Tongue (tissue), 1 donor: ENCODE measurements at regions not wholly inside any gene's neighbourhood (a gene's known extent, or its start where the extent isn't known, plus 50 kb on each side); places are given as distances from the start of the nearest gene placed in this dataset.
A peak's percentile ranks its signal among the peaks of the same experiment; 100 is the strongest.

Experiments used
- DNase-seq: peaks from one replicate; pipeline ENCODE4 v3.0.0-alpha.2; 2015

GRCh38 chr7:42351316-42351935 is 114.4 kb upstream of the GLI3 start:
- peak; percentile 92 for DNase-seq

DNA sequence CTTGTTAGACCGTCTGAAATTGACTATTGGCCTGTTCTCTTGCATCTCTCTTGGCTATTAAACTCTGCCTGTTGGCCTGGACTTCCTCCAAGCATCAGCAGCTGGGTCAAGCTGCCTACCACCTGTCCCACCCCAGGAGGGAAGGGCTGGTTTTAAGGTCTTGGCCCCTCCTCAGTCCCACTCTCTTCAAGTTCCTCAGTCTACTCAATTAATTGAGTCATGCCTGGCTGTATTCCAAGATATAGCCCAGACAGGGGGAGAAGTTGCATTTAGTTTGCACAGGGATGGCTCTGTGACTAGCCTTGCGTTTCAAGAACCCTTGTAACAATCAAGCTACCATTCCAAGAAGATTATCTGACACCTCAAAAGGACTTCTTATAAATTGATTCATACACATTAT is 113.8 kb upstream of the GLI3 start:
- peak; percentile 96 for DNase-seq

GRCh38 chr7:42348631-42349030 is 111.6 kb upstream of the GLI3 start:
- peak; percentile 82 for DNase-seq

DNA sequence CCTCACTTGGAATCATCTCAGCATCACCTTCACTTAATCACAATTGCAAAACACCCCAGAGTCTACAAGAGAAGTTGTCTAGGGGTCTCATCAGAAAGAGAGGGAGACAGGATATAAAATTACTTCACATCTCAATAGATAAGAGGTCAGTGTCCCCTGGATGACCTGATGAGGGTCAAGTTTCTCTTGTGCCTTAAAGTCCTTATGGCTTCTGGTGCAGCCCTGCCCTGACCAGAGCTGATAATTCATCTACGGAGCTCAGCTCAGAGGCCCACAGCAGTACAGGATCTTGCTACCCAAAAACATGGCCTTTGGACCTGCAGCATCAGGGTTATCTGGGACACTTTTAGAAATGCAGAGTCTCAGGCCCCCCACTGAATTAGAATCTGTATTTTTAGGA is 111.1 kb upstream of the GLI3 start:
- no peak for DNase-seq

DNA sequence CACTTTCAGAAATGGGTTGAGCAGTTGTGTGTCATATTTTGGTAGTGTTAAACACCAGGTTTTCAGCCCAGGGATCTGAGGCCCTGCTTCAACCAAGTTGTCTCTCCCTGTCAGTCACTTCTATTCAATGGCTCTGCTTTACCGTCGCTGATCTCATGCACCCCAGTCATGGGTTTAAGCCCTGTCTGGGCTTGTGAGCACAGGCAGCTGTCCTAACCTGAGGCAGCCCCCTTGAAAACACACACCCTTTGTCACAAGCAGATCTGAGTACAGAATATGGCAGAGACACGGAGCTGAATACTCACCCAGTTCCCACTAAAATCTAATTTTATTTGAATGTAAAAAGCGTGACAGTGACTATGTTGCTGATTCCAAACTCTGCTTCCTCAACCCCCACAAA is 110.6 kb upstream of the GLI3 start:
- peak; percentile 56 for DNase-seq

DNA sequence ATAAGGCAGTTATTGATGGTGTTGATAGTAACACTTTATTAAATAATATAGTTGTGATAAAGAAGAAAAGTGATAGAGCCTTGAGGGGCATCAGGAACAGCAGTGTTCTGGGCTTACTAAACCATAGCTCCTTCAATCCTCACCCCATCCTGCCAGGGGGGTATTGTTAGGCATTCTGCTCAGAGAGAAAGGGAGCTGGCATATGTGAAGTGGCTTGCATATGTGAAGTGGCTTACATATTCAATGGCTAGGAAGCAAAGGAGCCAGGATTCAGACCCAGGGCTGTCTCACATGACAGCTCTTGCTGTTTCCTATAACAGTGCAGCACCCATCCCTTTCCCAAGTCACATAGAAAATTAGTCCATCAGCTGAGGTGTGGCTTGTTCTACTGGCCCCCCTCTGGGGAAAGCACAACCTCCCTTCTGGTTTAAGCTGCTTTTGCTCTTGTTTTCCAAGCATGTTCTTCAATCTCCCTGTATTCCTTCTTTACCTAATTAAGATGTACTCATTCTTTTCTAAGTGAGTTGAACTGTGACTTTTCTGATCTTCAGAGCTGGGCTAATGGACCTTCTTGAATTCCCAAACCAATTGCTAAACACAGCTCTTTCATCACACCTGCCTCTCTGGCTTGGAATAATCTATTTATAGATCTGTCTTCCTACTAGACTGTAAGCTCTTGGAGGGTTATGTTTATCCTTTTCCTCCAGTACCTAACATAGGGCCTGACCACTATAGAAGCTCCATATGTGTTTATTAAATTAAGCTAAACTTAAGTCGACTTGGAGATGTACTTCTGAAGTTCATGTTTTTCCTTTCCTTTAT is 108.7 kb upstream of the GLI3 start:
- DNase-seq, result no peak

DNA sequence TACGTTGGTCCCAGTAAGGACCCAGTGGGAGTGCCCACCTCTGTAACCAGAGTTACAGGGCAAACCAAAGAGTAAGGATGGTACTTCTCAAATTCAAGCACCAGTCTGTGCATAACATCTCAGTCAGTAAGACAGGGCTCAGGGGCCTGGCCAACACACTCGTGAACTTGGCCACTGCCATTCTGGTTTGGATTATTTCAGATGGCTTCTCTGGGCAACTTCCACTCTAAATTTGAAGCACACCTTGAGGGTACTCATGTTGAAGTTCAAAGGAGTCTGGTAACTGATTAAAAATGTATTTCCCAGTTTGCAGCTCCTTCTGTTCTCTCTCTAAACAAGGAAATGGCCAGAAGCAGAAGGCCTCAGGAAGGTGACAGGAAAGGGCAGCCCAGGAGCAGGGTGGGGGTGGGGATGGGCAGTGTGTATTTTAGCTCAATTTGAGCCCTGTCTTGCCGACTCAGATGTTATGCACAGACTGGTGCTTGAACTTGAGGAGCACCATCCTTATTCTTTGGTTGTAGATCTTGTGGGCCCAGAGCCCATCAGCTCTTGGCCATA is 107.3 kb upstream of the GLI3 start:
- no peak for DNase-seq

- DNase-seq, result peak; percentile 38
Observed at GRCh38 chr7:42342381-42342780, 105.4 kb upstream of the GLI3 start.

DNA sequence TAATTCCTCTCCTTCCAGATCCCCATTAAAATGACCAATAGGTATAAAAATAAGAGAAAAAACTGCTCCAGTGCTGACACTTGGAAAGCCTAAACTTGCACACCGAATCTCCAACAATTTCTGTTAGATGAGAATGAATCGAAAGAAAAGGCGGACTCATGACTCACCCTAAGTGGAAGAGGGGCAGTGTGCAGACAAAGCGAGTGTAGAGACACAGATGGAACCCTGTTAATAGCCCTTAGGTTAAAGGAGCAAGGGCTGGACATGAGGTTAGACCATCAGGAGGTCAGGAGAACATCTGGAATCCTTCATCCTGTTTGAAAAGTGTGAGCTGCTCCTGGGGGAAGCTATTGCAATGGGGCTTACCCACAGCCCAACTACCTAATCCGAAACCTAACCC is 103.4 kb upstream of the GLI3 start:
- DNase-seq, result no peak

DNA sequence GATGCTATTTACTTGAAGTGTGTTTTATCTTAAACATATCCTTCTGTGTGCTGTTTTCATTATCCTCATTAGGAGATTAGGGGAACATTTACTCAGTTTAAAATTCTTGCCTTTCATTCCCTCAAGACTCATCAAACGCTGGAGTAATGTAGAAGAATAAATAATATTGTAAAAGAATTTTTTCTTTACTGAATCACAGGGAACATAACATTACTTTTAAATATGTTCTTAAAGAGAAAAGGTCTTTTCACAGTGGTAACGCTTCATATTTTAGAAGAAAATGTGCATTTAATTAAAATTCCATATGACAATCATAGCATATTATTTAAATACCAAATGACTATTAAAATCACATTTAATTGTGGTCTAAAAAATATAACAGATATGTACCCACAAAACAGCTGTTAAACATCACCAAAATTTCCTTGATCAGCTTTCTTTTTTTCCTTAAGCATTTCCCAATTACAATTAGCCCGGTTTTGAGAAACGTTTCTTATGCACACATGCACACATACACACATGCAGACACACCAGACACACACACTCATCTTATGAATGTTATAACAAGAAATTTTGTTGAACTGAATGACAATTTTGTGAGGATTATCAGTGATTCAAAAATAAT is 102.0 kb upstream of the GLI3 start:
- DNase-seq, result no peak

DNA sequence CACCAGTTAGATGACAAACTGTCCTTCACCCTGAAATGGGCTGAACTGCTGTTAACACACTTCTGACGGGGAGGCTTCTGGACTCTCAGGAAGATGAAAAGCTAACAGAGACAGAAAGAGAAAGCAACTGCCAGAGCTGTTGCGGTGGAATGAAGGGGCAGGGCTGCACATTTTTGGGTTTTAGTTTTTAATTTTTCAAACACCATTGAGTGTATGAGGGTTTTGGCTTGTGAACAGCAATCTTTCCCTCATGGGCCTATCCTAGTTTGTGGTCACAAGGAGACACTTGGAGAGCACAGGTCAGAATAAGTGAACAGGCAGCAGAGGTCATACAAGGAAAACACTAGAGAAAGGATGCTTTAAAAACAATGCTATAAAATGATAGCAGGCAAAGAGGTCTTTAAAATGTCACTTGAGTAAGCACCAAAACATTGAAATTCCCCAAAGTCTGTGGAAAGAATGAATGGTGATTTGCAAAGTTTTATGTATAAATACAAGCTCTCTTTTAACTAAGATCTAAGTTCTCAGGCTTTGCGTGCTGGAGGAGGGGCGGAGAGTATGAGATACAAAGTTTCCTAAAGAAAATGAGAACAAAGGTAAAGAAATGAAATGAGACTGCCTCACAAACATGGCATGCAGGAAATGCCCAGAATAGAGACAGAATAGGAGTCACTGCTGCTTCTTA is 101.4 kb upstream of the GLI3 start:
- DNase-seq, result no peak

- no peak for DNase-seq
Observed at GRCh38 chr7:42337225-42337905, 100.4 kb upstream of the GLI3 start.

DNA sequence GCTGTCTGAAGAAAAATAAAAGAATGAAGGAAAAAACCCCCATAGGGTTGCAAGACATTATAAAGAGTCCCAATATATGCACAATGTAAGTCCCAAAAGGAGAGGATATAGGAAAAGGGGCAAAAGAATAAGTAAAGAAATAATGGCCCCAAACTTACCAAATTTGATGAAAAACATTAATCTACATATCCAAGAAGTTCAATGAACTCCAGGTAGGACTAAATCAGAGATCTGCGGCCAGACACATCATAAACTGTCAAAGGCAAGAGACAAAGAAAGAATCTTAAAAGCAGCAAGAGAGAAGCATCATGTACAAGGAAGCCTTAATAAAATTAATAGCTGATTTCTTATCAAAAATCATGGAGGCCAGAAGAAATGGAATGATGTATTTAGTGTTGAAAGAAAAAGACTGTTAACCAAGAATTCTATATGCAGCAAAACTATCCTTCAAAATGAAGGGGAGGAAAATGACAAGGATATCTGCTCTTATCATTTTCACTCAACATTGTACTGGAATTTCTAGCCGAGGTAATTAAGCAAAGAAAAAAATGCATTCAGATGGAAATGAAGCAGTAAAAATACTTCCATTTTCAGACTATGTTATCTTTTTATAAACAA is 95.7 kb upstream of the GLI3 start:
- DNase-seq, result no peak

DNA sequence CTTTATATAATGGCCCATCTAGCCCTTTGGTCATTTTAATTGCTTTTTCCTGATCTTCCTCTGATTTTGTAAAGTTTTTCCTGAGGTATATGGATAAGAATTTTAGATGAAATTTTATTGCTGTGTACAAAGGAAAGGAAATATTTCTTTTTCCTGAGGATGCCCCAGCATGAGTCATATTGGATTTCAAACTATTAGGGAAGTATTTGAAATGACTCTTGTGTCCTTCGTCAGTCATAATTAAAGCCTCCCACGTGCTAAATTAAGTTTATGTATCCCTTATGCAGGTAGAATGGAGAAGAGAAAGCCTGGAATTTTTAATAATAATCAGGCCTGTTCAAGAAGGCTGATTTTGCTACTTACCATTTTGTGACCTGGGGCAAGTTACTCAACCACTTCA is 82.6 kb upstream of the GLI3 start:
- no peak for DNase-seq

DNA sequence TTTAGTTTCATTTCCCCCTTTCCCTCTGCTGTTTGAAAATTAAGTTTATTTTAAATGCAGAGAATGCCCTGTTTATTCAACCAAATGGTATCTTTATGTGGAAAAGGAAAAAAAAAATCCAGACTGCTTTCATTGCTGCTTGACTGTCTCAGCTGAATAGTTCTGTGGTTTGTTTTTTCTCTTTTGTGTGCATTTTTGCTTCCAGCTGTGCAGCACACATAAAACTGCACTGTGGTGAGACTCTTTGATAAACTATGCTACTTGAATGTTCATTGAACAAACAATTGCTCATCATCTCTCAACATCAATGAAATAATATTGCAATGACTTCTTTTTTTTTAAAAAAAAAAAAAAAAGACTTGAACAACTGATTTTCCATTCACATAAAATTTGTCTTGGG is 78.6 kb upstream of the GLI3 start:
- DNase-seq, result no peak

GRCh38 chr7:42315103-42315502 is 78.1 kb upstream of the GLI3 start:
- no peak for DNase-seq

DNA sequence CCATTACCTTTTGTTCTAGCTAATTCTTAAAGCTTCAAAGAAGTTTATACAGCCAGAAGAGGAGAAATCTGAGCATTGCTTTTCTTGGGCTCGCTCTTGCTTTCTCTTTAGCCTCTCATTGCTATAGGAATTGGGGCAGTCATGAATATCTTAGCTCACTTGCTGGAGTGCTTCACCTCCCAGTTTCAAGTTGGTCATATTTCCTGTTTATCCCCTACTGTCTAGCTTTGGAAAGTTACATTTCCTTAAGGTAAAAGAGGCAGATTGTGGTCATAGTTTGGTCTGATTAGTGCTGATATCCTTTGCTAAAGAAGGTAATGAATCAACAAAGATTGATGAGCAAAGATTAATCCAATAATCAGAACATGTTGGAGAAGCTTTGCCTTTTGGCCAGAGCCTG is 77.7 kb upstream of the GLI3 start:
- DNase-seq, result no peak

GRCh38 chr7:42311195-42311594 is 74.2 kb upstream of the GLI3 start:
- no peak for DNase-seq

- DNase-seq, result no peak
Observed at GRCh38 chr7:42292991-42293521, 56.0 kb upstream of the GLI3 start.

- no peak for DNase-seq
Observed at GRCh38 chr7:42289473-42289872, 52.5 kb upstream of the GLI3 start.
